GM21515 (cell line): ENCODE measurements at regions not wholly inside any gene's neighbourhood (a gene's known extent, or its start where the extent isn't known, plus 50 kb on each side); places are given as distances from the start of the nearest gene placed in this dataset.

ENCODE experiments used
- ATAC-seq: cut with Tn5 transposase; IDR thresholded peaks from one replicate; pipeline ENCODE4 v1.9.1; 2021; ENCODE audit not compliant: unreplicated experiment

GRCh38 chr14:75370416-75371205, 57.2 kb upstream of the JDP2 start:
- ATAC-seq: no peak

GRCh38 chr14:75371297-75371696, 56.5 kb upstream of the JDP2 start:
- ATAC-seq: no peak

- ATAC-seq: no peak
These were observed 55.6 kb upstream of the JDP2 start for GRCh38 chr14:75372260-75372659.

- ATAC-seq: no peak
These were observed 54.7 kb upstream of the JDP2 start for GRCh38 chr14:75373133-75373532.

GRCh38 chr14:75373616-75374015, 54.2 kb upstream of the JDP2 start:
- no peak for ATAC-seq

- no peak for ATAC-seq
These were observed 52.9 kb upstream of the JDP2 start for GRCh38 chr14:75374911-75375310.

- ATAC-seq: no peak
These were observed 51.8 kb upstream of the JDP2 start for GRCh38 chr14:75375983-75376382.
